Tibial artery (tissue), 4 donors: ENCODE measurements at regions not wholly inside any gene's neighbourhood (a gene's known extent, or its start where the extent isn't known, plus 50 kb on each side); places are given as distances from the start of the nearest gene placed in this dataset.

ENCODE experiments used
- DNase-seq, 2 donors: peaks; one replicate each; pipeline ENCODE4 v3.0.0-alpha.2; 2019
- H3K27ac ChIP-seq, 2 donors: fragments of 200-600 bp; sonication (generic) in 1 of 2; 1 replicate in 1 of 2; 2 replicates in 1 of 2; pipeline ENCODE4 v1.5.1; 2018 to 2019; ENCODE audit warnings: mild to moderate bottlenecking in 1 of 2
- H3K27me3 ChIP-seq, 2 donors: fragments of 200-600 bp; sonication (generic) in 1 of 2; one replicate each; pipeline versions ENCODE4 v1.5.1 to v1.6.0; 2016 to 2019
- H3K36me3 ChIP-seq, 3 donors: fragments of 200-600 bp; sonication (generic) in 2 of 3; one replicate each; pipeline ENCODE4 v1.5.1; 2016 to 2019; ENCODE audit warnings: mild to moderate bottlenecking in 2 of 3
- H3K4me1 ChIP-seq, 4 donors: fragments of 200-600 bp; sonication (generic) in 2 of 4; 1 replicate in 3 of 4; 2 replicates in 1 of 4; pipeline ENCODE4 v1.5.1; 2016 to 2019
- H3K4me3 ChIP-seq, 2 donors: fragments of 200-600 bp; sonication (generic) in 1 of 2; 1 replicate in 1 of 2; 2 replicates in 1 of 2; pipeline ENCODE4 v1.5.1; 2018 to 2019; ENCODE audit warnings: mild to moderate bottlenecking in 2 of 2
- H3K9me3 ChIP-seq, 3 donors: fragments of 200-600 bp; sonication (generic) in 1 of 3; one replicate each; pipeline ENCODE4 v1.5.1; 2016 to 2019
- intact Hi-C: fragments of 100-400 bp; cut with DNase I; formaldehyde crosslinking; loops from one replicate; pipeline ENCODE4 v1.15.0; 2023; ENCODE audit warnings: low total_unique reads
- TF ChIP-seq, protein P1 (sequence below), 2 experiments: fragments of 200-600 bp in 1 of 2; fragments of 450-650 bp in 1 of 2; IDR thresholded peaks; one replicate each; pipeline ENCODE4 v1.5.1; 2017 to 2019; ENCODE audit warnings: antibody characterized with exemption in 2 of 2, mild to moderate bottlenecking in 1 of 2, moderate library complexity in 1 of 2

DNA sequence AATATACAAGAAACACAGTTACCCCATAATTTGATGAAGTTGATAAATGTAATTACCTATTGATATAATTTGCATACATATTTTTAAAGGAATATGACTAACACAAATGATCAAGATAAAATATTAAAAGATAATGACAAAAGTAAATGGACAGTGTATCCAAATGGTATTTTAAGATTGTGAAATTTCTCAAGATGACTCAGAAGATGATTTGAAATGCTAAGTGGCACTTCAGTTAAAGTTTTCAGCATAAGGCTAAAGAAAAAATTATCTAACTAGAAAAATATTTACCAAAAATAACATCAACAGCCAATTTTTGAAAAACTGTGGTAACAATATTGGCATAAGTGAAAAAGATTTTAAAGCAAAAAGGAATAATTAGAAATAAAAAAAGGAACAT lies 248.4 kb upstream of the NDST4 start:
- intact Hi-C loops = no loop called here
- H3K27me3 ChIP-seq = no peaks in the 10 kb centered on the region
- no peaks in the 10 kb centered on the region for H3K9me3 ChIP-seq
- no peak overlapping the region for H3K27ac ChIP-seq
- H3K4me1 ChIP-seq = no peaks in the 10 kb centered on the region
- TF ChIP-seq, protein P1, sequence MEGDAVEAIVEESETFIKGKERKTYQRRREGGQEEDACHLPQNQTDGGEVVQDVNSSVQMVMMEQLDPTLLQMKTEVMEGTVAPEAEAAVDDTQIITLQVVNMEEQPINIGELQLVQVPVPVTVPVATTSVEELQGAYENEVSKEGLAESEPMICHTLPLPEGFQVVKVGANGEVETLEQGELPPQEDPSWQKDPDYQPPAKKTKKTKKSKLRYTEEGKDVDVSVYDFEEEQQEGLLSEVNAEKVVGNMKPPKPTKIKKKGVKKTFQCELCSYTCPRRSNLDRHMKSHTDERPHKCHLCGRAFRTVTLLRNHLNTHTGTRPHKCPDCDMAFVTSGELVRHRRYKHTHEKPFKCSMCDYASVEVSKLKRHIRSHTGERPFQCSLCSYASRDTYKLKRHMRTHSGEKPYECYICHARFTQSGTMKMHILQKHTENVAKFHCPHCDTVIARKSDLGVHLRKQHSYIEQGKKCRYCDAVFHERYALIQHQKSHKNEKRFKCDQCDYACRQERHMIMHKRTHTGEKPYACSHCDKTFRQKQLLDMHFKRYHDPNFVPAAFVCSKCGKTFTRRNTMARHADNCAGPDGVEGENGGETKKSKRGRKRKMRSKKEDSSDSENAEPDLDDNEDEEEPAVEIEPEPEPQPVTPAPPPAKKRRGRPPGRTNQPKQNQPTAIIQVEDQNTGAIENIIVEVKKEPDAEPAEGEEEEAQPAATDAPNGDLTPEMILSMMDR (IDR thresholded peaks at IDR 0.05) = no peak
- DNase-seq = no peak
- no peaks in the 10 kb centered on the region for H3K36me3 ChIP-seq
- no peak overlapping the region for H3K4me3 ChIP-seq

DNA sequence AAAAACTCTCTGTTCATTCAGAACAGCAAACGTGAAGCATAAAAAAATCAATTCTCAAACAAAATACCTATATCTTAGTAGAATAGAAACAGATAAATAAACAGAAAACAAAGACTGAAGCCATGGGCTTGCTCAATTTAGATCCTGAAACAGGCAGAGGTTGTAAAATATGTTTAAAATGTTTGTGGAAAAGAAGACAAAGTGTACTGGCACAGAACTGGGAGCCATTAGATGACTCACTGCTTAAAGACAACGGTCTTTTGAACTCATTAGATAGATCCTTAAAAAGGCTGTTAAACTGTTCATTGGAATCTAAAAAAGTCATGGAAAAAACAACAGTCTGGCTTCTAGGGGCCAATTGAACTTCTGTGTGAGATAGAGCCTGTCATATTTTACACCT lies 247.0 kb upstream of the NDST4 start:
- no peak overlapping the region for H3K4me3 ChIP-seq
- H3K4me1 ChIP-seq = no peaks in the 10 kb centered on the region
- H3K9me3 ChIP-seq = no peaks in the 10 kb centered on the region
- H3K27ac ChIP-seq = no peak overlapping the region
- DNase-seq = no peak
- H3K27me3 ChIP-seq = no peaks in the 10 kb centered on the region
- TF ChIP-seq, protein P1 (IDR thresholded peaks at IDR 0.05) = no peak
- no peaks in the 10 kb centered on the region for H3K36me3 ChIP-seq
- intact Hi-C loops = no loop called here

DNA sequence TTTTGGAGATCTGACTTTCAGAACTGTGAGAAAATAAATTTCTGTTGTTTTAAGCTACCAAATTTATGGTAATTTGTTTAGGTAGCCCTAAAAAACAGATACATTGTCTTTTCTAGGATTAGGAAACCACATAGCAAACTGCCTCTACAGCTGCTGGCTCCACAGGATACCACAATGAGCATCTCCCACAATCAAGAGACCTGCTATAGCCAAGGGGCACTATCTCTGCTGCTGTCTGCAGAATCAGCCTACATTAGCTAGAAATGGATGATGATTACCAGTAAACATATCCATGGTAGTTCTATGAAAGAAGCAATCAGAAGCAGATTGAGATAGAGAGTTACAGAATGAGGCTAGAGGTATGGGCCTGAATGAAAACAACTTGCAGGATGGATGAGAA lies 244.4 kb upstream of the NDST4 start:
- Histone ChIP-seq H3K36me3 (no peaks in the 10 kb centered on the region), H3K4me1 (no peaks in the 10 kb centered on the region), H3K4me3 (no peak overlapping the region), H3K27ac (no peak overlapping the region), H3K9me3 (peaks cover 0 to 15% (median 13%) of the 10 kb centered on the region in 3 donors), H3K27me3 (no peaks in the 10 kb centered on the region)
- no peak for DNase-seq
- intact Hi-C loops = no loop called here
- TF ChIP-seq, protein P1 (IDR thresholded peaks at IDR 0.05) = no peak

DNA sequence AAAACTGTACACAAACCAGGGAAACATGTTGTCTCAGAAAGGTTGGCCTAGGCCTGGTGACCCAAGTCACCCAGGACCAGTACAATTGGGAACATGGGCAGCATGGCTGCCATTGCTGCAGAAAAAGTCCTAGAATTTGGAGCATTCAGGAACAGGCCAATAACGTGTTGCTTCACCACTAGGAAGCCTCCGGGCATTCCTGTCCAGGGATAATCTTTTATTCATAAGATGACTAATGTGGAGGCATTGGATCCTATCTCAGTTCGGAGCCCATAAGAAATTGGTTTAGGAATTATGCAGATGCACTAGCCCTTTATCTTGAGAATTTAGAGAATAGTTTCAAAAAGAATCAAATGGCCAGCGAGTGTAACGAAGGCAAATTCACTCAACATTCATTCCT lies 242.8 kb upstream of the NDST4 start:
- Histone ChIP-seq H3K27ac (no peak overlapping the region), H3K4me3 (no peak overlapping the region), H3K27me3 (no peaks in the 10 kb centered on the region), H3K36me3 (no peaks in the 10 kb centered on the region), H3K4me1 (no peaks in the 10 kb centered on the region), H3K9me3 (peaks cover 0 to 18% (median 13%) of the 10 kb centered on the region in 3 donors)
- intact Hi-C loops = no loop called here
- no peak for DNase-seq
- TF ChIP-seq, protein P1 (IDR thresholded peaks at IDR 0.05) = no peak

DNA sequence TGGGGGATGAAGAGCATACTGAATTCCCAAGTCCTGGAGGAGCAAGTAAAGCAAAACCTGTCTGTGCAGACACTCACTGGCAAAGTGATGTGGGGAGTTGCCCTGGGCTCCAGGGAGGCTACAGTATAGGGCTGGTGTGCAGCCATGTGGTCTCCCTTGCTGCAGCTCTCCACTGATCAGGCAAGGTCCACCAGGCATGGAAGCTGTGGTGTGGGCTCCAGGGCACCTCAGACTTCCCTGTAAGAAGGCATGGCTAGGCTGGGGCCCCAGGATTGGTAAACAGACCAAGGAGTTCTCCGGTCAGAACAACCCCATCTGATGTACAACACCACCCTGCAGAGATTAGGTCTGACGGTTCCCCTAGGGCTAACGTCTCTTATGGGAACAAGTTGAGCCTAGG lies 241.9 kb upstream of the NDST4 start:
- peaks cover 0 to 18% (median 13%) of the 10 kb centered on the region in 3 donors for H3K9me3 ChIP-seq
- no peak overlapping the region for H3K27ac ChIP-seq
- no peak for DNase-seq
- H3K4me3 ChIP-seq = no peak overlapping the region
- intact Hi-C loops = no loop called here
- no peaks in the 10 kb centered on the region for H3K4me1 ChIP-seq
- no peaks in the 10 kb centered on the region for H3K27me3 ChIP-seq
- TF ChIP-seq, protein P1 (IDR thresholded peaks at IDR 0.05) = no peak
- H3K36me3 ChIP-seq = no peaks in the 10 kb centered on the region

DNA sequence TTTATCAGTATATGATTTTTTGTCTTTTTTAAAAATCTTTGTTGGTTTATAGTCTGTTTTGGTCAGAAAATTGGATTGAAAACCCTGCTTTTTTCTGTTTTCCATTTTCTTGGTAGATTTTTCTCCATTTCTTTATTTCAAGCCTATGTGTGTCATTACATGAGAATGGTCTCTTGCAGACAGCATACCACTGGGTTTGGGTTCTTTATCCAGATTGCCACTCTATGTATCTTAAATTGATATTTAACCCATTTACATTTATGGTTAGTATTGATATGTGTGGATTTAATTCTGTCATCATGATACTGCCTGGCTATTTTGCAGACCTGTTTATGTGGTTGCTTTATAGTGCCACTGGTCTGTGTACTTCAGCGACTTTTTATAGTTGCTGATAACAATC lies 239.9 kb upstream of the NDST4 start:
- Histone ChIP-seq H3K36me3 (no peaks in the 10 kb centered on the region), H3K4me3 (no peak overlapping the region), H3K4me1 (no peaks in the 10 kb centered on the region), H3K27ac (no peak overlapping the region), H3K9me3 (peaks cover 0 to 18% (median 13%) of the 10 kb centered on the region in 3 donors), H3K27me3 (no peaks in the 10 kb centered on the region)
- no peak for DNase-seq
- TF ChIP-seq, protein P1 (IDR thresholded peaks at IDR 0.05) = no peak
- intact Hi-C loops = no loop called here
